ENCODE measurements at regions not wholly inside any gene's neighbourhood (a gene's known extent, or its start where the extent isn't known, plus 50 kb on each side); places are given as distances from the start of the nearest gene placed in this dataset.

DNA sequence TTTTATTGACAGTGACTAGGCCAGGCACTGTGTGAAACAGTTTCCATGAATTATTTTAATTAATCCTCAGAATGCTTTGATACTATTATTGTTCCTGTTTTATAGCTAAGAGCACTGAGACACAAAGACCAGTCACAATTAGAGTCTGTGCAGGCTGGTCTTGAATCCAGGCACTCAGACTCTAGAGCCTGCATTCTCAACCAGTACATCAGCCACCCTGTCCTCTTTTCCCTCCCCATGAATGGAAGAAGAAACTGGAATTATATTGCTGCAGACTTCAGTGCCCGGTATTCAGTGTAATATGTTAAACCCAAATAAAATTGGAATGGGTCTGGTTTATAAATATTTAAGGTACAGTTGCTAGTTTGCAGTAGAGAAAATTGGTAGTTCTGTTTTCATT is 303.0 kb upstream of the RGS6 start:
- H3K4me1 ChIP-seq (ENCODE audit: control insufficient read depth in 4 of 4, insufficient read depth in 4 of 4, low read length in 3 of 4), result no peaks in the 10 kb centered on the region
- H3K27ac ChIP-seq (ENCODE audit: low read depth in 1 of 2, low read length in 2 of 2), result no peak overlapping the region
- no peaks in the 10 kb centered on the region for H3K27me3 ChIP-seq (ENCODE audit: control insufficient read depth in 4 of 4, insufficient read depth in 4 of 4, low read length in 3 of 4)
- H3K9me3 ChIP-seq (ENCODE audit: control insufficient read depth in 4 of 4, low read length in 3 of 4), result no peaks in the 10 kb centered on the region
- H3K4me3 ChIP-seq (ENCODE audit: low read depth in 1 of 3, low read length in 3 of 3), result no peak overlapping the region
- TF ChIP-seq TAF1 (conservative IDR thresholded peaks at IDR 0.05), result no peak
- no peak for TF ChIP-seq ATF3 (IDR thresholded peaks at IDR 0.05)
- no peak for TF ChIP-seq NR2F2 (IDR thresholded peaks at IDR 0.05)
- TF ChIP-seq EGR1 (IDR thresholded peaks at IDR 0.05; ENCODE audit: low read depth in 2 of 2), result no peak
- TF ChIP-seq, protein P1, sequence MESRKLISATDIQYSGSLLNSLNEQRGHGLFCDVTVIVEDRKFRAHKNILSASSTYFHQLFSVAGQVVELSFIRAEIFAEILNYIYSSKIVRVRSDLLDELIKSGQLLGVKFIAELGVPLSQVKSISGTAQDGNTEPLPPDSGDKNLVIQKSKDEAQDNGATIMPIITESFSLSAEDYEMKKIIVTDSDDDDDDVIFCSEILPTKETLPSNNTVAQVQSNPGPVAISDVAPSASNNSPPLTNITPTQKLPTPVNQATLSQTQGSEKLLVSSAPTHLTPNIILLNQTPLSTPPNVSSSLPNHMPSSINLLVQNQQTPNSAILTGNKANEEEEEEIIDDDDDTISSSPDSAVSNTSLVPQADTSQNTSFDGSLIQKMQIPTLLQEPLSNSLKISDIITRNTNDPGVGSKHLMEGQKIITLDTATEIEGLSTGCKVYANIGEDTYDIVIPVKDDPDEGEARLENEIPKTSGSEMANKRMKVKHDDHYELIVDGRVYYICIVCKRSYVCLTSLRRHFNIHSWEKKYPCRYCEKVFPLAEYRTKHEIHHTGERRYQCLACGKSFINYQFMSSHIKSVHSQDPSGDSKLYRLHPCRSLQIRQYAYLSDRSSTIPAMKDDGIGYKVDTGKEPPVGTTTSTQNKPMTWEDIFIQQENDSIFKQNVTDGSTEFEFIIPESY (IDR thresholded peaks at IDR 0.05), result no peak
- TF ChIP-seq YY1 (IDR thresholded peaks at IDR 0.05), result no peak
- TF ChIP-seq, protein P2, sequence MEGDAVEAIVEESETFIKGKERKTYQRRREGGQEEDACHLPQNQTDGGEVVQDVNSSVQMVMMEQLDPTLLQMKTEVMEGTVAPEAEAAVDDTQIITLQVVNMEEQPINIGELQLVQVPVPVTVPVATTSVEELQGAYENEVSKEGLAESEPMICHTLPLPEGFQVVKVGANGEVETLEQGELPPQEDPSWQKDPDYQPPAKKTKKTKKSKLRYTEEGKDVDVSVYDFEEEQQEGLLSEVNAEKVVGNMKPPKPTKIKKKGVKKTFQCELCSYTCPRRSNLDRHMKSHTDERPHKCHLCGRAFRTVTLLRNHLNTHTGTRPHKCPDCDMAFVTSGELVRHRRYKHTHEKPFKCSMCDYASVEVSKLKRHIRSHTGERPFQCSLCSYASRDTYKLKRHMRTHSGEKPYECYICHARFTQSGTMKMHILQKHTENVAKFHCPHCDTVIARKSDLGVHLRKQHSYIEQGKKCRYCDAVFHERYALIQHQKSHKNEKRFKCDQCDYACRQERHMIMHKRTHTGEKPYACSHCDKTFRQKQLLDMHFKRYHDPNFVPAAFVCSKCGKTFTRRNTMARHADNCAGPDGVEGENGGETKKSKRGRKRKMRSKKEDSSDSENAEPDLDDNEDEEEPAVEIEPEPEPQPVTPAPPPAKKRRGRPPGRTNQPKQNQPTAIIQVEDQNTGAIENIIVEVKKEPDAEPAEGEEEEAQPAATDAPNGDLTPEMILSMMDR (IDR thresholded peaks at IDR 0.05; ENCODE audit: low read depth, low read length, missing input control), result no peak
- TF ChIP-seq HNF4A (conservative IDR thresholded peaks at IDR 0.05), result no peak
- TF ChIP-seq, protein P3, sequence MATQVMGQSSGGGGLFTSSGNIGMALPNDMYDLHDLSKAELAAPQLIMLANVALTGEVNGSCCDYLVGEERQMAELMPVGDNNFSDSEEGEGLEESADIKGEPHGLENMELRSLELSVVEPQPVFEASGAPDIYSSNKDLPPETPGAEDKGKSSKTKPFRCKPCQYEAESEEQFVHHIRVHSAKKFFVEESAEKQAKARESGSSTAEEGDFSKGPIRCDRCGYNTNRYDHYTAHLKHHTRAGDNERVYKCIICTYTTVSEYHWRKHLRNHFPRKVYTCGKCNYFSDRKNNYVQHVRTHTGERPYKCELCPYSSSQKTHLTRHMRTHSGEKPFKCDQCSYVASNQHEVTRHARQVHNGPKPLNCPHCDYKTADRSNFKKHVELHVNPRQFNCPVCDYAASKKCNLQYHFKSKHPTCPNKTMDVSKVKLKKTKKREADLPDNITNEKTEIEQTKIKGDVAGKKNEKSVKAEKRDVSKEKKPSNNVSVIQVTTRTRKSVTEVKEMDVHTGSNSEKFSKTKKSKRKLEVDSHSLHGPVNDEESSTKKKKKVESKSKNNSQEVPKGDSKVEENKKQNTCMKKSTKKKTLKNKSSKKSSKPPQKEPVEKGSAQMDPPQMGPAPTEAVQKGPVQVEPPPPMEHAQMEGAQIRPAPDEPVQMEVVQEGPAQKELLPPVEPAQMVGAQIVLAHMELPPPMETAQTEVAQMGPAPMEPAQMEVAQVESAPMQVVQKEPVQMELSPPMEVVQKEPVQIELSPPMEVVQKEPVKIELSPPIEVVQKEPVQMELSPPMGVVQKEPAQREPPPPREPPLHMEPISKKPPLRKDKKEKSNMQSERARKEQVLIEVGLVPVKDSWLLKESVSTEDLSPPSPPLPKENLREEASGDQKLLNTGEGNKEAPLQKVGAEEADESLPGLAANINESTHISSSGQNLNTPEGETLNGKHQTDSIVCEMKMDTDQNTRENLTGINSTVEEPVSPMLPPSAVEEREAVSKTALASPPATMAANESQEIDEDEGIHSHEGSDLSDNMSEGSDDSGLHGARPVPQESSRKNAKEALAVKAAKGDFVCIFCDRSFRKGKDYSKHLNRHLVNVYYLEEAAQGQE (IDR thresholded peaks at IDR 0.05), result no peak
- TF ChIP-seq FOXA1 (IDR thresholded peaks at IDR 0.05), result no peak
- no peak for TF ChIP-seq FOXA2 (IDR thresholded peaks at IDR 0.05)
- TF ChIP-seq JUND (IDR thresholded peaks at IDR 0.05), result no peak
- TF ChIP-seq RXRA (IDR thresholded peaks at IDR 0.05), result no peak
- no peak for TF ChIP-seq RAD21 (IDR thresholded peaks at IDR 0.05)
- no peak for TF ChIP-seq GABPA (IDR thresholded peaks at IDR 0.05 in 1 of 2, conservative IDR thresholded peaks at IDR 0.05 in 1 of 2)
- DNase-seq (ENCODE audit: low spot score), result no peak
- H3K9ac ChIP-seq (ENCODE audit: low read depth in 1 of 2, low read length in 2 of 2), result no peak overlapping the region
- peaks cover 0 to 2% (median under 1%) of the 10 kb centered on the region in 4 donors for H3K36me3 ChIP-seq (ENCODE audit: control insufficient read depth in 4 of 4, insufficient read depth in 3 of 4, low read depth in 1 of 4, low read length in 3 of 4)
- WGBS, result 97% methylated on average over 1 of the region's 1 CpG

DNA sequence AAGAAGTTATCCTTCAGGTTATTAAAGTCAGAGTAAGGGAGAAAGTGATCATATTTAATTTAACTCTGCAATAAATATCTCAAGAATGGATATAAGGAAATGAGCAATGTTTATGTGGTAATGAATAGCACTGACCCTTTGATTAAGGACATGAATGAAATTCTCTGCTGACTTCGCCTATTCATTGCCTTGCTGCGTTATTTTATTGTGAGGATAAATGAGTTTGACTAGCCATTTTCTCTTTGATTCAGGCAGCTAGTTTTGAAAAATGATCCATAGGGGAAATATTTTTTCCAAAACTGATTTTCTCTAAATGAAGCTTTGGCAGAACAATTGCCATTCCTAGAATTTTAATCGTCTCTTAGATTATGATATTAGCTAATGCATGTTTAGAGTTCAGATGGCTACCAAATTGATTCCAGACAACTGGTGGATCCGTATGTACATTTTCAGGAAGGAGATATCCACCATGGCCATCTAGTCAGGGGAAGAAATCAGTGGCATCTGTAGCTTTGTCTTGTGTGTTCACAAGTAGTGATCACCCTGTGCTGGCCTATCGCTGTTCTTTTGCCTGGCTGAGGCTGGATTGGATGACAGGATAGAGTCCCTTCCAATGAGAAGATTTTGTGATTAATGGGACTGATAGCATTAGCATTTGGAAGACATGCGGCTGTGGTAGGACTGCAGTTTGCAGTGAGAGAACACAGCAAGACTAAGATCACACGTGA is 302.3 kb upstream of the RGS6 start:
- Histone ChIP-seq H3K9me3 (ENCODE audit: control insufficient read depth in 4 of 4, low read length in 3 of 4) (no peaks in the 10 kb centered on the region), H3K4me1 (ENCODE audit: control insufficient read depth in 4 of 4, insufficient read depth in 4 of 4, low read length in 3 of 4) (no peaks in the 10 kb centered on the region), H3K27me3 (ENCODE audit: control insufficient read depth in 4 of 4, insufficient read depth in 4 of 4, low read length in 3 of 4) (no peaks in the 10 kb centered on the region), H3K9ac (ENCODE audit: low read depth in 1 of 2, low read length in 2 of 2) (no peak overlapping the region), H3K36me3 (ENCODE audit: control insufficient read depth in 4 of 4, insufficient read depth in 3 of 4, low read depth in 1 of 4, low read length in 3 of 4) (peaks cover 0 to 1% (median 0%) of the 10 kb centered on the region in 4 donors), H3K27ac (ENCODE audit: low read depth in 1 of 2, low read length in 2 of 2) (no peak overlapping the region), H3K4me3 (ENCODE audit: low read depth in 1 of 3, low read length in 3 of 3) (no peak overlapping the region)
- no peak for DNase-seq (ENCODE audit: low spot score)
- WGBS, result 94% methylated on average over 7 of the region's 7 CpGs
- TF ChIP-seq HNF4A (conservative IDR thresholded peaks at IDR 0.05), result no peak
- TF ChIP-seq HNF4G (IDR thresholded peaks at IDR 0.05), result no peak
- TF ChIP-seq RXRA (IDR thresholded peaks at IDR 0.05), result no peak
- no peak for TF ChIP-seq SP1 (IDR thresholded peaks at IDR 0.05)
- TF ChIP-seq, protein P3 (IDR thresholded peaks at IDR 0.05), result no peak
- TF ChIP-seq FOXA1 (IDR thresholded peaks at IDR 0.05), result no peak
- TF ChIP-seq, protein P1 (IDR thresholded peaks at IDR 0.05), result no peak
- no peak for TF ChIP-seq EGR1 (IDR thresholded peaks at IDR 0.05; ENCODE audit: low read depth in 2 of 2)
